ENCODE measurements at regions not wholly inside any gene's neighbourhood (a gene's known extent, or its start where the extent isn't known, plus 50 kb on each side); places are given as distances from the start of the nearest gene placed in this dataset.
A peak's percentile ranks its signal among the peaks of the same experiment; 100 is the strongest.

GRCh38 chrX:8358302-8358701 is 106.3 kb upstream of the VCX3B start:
- Mint-ChIP-seq H3K4me1 (no peaks in the 10 kb centered on the region), H3K9me3 (no peaks in the 10 kb centered on the region), H3K27ac (no peak overlapping the region), H3K36me3 (ENCODE audit: low read depth) (no peaks in the 10 kb centered on the region), H3K27me3 (no peaks in the 10 kb centered on the region), H3K4me3 (no peak overlapping the region)
- ATAC-seq: no peak
- no peak for DNase-seq

- ATAC-seq: no peak
- no peaks in the 10 kb centered on the region for H3K36me3 Mint-ChIP-seq (ENCODE audit: low read depth)
Measured at GRCh38 chrX:8364369-8365141, 100.1 kb upstream of the VCX3B start.

GRCh38 chrX:8366481-8366880 is 98.1 kb upstream of the VCX3B start:
- no peaks in the 10 kb centered on the region for H3K4me1 Mint-ChIP-seq

More at GRCh38 chrX:8364369-8365141, 100.1 kb upstream of the VCX3B start:
- Mint-ChIP-seq H3K4me3 (no peak overlapping the region), H3K27ac (no peak overlapping the region), H3K27me3 (no peaks in the 10 kb centered on the region), H3K4me1 (no peaks in the 10 kb centered on the region), H3K9me3 (no peaks in the 10 kb centered on the region)
- peak; percentile 3 for DNase-seq

GRCh38 chrX:8374041-8374825 is 90.4 kb upstream of the VCX3B start:
- no peak overlapping the region for H3K27ac Mint-ChIP-seq
- no peak for DNase-seq
- ATAC-seq: no peak
- no peaks in the 10 kb centered on the region for H3K27me3 Mint-ChIP-seq
- H3K9me3 Mint-ChIP-seq: peaks cover 4% of the 10 kb centered on the region
- no peak overlapping the region for H3K4me3 Mint-ChIP-seq
- no peaks in the 10 kb centered on the region for H3K36me3 Mint-ChIP-seq (ENCODE audit: low read depth)
- no peaks in the 10 kb centered on the region for H3K4me1 Mint-ChIP-seq

More at GRCh38 chrX:8366481-8366880, 98.1 kb upstream of the VCX3B start:
- ATAC-seq (no peak), DNase-seq (no peak)
- H3K4me3 Mint-ChIP-seq: no peak overlapping the region
- H3K27ac Mint-ChIP-seq: no peak overlapping the region
- H3K36me3 Mint-ChIP-seq (ENCODE audit: low read depth): no peaks in the 10 kb centered on the region
- H3K27me3 Mint-ChIP-seq: no peaks in the 10 kb centered on the region
- H3K9me3 Mint-ChIP-seq: peaks cover 4% of the 10 kb centered on the region

- DNase-seq: no peak
- H3K9me3 Mint-ChIP-seq: peaks cover 4% of the 10 kb centered on the region
- no peak overlapping the region for H3K27ac Mint-ChIP-seq
- H3K4me1 Mint-ChIP-seq: no peaks in the 10 kb centered on the region
- no peak overlapping the region for H3K4me3 Mint-ChIP-seq
- ATAC-seq: no peak
- no peaks in the 10 kb centered on the region for H3K36me3 Mint-ChIP-seq (ENCODE audit: low read depth)
- H3K27me3 Mint-ChIP-seq: no peaks in the 10 kb centered on the region
Measured at GRCh38 chrX:8377041-8377440, 87.6 kb upstream of the VCX3B start.

- DNase-seq (no peak), ATAC-seq (no peak)
- Mint-ChIP-seq H3K4me1 (no peaks in the 10 kb centered on the region), H3K27me3 (no peaks in the 10 kb centered on the region), H3K27ac (no peak overlapping the region), H3K4me3 (no peak overlapping the region), H3K9me3 (peaks cover 3% of the 10 kb centered on the region), H3K36me3 (ENCODE audit: low read depth) (no peaks in the 10 kb centered on the region)
Measured at GRCh38 chrX:8390771-8391170, 73.9 kb upstream of the VCX3B start.

GRCh38 chrX:8403988-8404387 is 60.6 kb upstream of the VCX3B start:
- no peaks in the 10 kb centered on the region for H3K4me1 Mint-ChIP-seq
- no peak overlapping the region for H3K4me3 Mint-ChIP-seq
- DNase-seq (no peak), ATAC-seq (no peak)
- H3K9me3 Mint-ChIP-seq: no peaks in the 10 kb centered on the region
- no peaks in the 10 kb centered on the region for H3K36me3 Mint-ChIP-seq (ENCODE audit: low read depth)
- no peak overlapping the region for H3K27ac Mint-ChIP-seq
- H3K27me3 Mint-ChIP-seq: no peaks in the 10 kb centered on the region

GRCh38 chrX:8404471-8404870 is 60.2 kb upstream of the VCX3B start:
- no peaks in the 10 kb centered on the region for H3K4me1 Mint-ChIP-seq
- H3K36me3 Mint-ChIP-seq (ENCODE audit: low read depth): no peaks in the 10 kb centered on the region
- H3K27me3 Mint-ChIP-seq: no peaks in the 10 kb centered on the region
- DNase-seq (no peak), ATAC-seq (no peak)
- no peak overlapping the region for H3K27ac Mint-ChIP-seq
- no peak overlapping the region for H3K4me3 Mint-ChIP-seq
- H3K9me3 Mint-ChIP-seq: no peaks in the 10 kb centered on the region

- no peak overlapping the region for H3K4me3 Mint-ChIP-seq
- no peaks in the 10 kb centered on the region for H3K27me3 Mint-ChIP-seq
- no peaks in the 10 kb centered on the region for H3K9me3 Mint-ChIP-seq
- H3K4me1 Mint-ChIP-seq: no peaks in the 10 kb centered on the region
- no peaks in the 10 kb centered on the region for H3K36me3 Mint-ChIP-seq (ENCODE audit: low read depth)
- ATAC-seq (no peak), DNase-seq (no peak)
- H3K27ac Mint-ChIP-seq: no peak overlapping the region
Measured at GRCh38 chrX:8404926-8405325, 59.7 kb upstream of the VCX3B start.

- Mint-ChIP-seq H3K27ac (no peak overlapping the region), H3K36me3 (ENCODE audit: low read depth) (no peaks in the 10 kb centered on the region), H3K4me1 (no peaks in the 10 kb centered on the region), H3K4me3 (no peak overlapping the region), H3K27me3 (no peaks in the 10 kb centered on the region), H3K9me3 (peaks cover under 1% of the 10 kb centered on the region)
- no peak for ATAC-seq
- DNase-seq: no peak
Measured at GRCh38 chrX:8405631-8406030, 59.0 kb upstream of the VCX3B start.

GRCh38 chrX:8413279-8413678 is 51.4 kb upstream of the VCX3B start:
- DNase-seq (no peak), ATAC-seq (no peak)
- Mint-ChIP-seq H3K9me3 (peaks cover 13% of the 10 kb centered on the region), H3K36me3 (ENCODE audit: low read depth) (no peaks in the 10 kb centered on the region), H3K4me3 (no peak overlapping the region), H3K27me3 (no peaks in the 10 kb centered on the region), H3K27ac (no peak overlapping the region), H3K4me1 (no peaks in the 10 kb centered on the region)

Measured in activated naive CD8-positive, alpha-beta T cell treated with anti-CD3 and anti-CD28 coated beads, Interleukin-2, amount 50 U/mL, for 24 hours (primary cell).